Stimulated activated naive B cell treated with anti-CD40 and anti-IgM and Interleukin-4, amounts not matched to agents 10 μg/mL and 1 μg/mL and 100 μg/mL, for 72 hours (primary cell): ENCODE measurements at regions not wholly inside any gene's neighbourhood (a gene's known extent, or its start where the extent isn't known, plus 50 kb on each side); places are given as distances from the start of the nearest gene placed in this dataset.
A peak's percentile ranks its signal among the peaks of the same experiment; 100 is the strongest.

Experiments used
- ATAC-seq, 2 donors: fragments of 150-1000 bp; cut with Tn5 transposase; replicated peaks; 2 replicates each; pipeline ENCODE4 v1.10.0; 2021; ENCODE audit warnings: moderate library complexity in 1 of 2
- DNase-seq: peaks from one replicate; pipeline ENCODE4 v3.0.0; 2021
- H3K27ac Mint-ChIP-seq: one replicate; pipeline ENCODE4 v1.8.0; 2022; ENCODE audit warnings: mild to moderate bottlenecking, mixed read lengths
- H3K27me3 Mint-ChIP-seq, 2 donors: one replicate each; pipeline ENCODE4 v1.8.0; 2022; ENCODE audit warnings: mixed read lengths in 2 of 2
- H3K36me3 Mint-ChIP-seq, 2 donors: one replicate each; pipeline ENCODE4 v1.8.0; 2022; ENCODE audit warnings: mixed read lengths in 2 of 2, mild to moderate bottlenecking in 1 of 2
- H3K4me1 Mint-ChIP-seq, 2 donors: one replicate each; pipeline ENCODE4 v1.8.0; 2022; ENCODE audit warnings: mixed read lengths in 2 of 2, mild to moderate bottlenecking in 1 of 2
- H3K4me3 Mint-ChIP-seq, 2 donors: one replicate each; pipeline ENCODE4 v1.8.0; 2022; ENCODE audit warnings: mild to moderate bottlenecking in 2 of 2, mixed read lengths in 2 of 2, moderate library complexity in 1 of 2
- H3K9me3 Mint-ChIP-seq, 2 donors: one replicate each; pipeline ENCODE4 v1.8.0; 2022; ENCODE audit warnings: mixed read lengths in 2 of 2, mild to moderate bottlenecking in 1 of 2

DNA sequence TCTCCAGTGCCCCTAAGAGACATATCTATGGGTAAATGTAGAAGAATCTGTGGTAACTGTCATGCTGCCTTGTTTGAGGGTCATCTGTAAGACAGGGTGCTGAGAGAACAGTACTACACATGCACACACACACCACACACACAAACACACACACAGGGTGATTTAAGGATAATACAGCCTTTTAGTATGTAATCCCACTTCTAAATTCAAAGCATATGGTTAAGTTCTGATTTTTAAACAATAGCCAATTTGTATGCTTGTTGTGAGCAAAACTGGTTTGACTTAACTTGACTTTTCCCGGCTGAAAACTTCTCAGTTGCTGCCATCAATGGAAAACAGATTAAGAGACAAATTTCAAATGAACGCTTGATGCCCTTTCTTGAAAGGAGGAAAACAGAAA is 241.8 kb downstream of the ADGRG6 start:
- DNase-seq: no peak
- Mint-ChIP-seq H3K9me3 (no peaks in the 10 kb centered on the region), H3K27me3 (peaks cover 8 to 11% of the 10 kb centered on the region in 2 donors), H3K27ac (no peak overlapping the region), H3K36me3 (no peaks in the 10 kb centered on the region), H3K4me3 (no peak overlapping the region), H3K4me1 (no peaks in the 10 kb centered on the region)
- no peak for ATAC-seq

DNA sequence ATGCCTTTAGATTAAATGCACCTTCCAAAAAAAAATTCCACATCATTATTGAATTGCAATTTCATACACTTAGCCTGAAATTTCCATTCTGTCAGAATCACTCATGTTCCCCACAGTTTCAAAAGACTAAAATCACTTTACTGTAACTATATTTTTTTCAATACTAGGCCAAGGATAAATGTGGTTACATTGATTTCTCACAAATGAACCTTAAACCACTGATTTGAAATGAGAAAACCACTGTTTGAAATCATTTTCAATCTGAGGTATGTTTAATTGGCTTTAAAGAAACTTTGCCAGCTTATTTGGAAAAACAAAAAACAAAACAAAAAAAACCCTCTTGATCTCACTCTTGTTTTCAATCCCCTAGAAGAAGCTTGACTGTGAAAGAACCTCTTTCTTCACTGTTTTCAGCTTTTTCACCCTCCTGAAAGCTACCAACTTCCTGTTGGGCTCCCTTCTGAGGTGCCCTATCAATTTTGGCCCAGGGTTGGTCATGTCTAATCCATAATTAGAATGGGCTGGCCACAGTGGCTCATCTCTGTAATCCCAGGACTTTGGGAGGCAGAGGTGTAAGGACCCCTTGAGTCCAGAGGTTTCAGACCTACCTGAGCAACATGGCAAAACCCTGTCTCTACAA is 242.5 kb downstream of the ADGRG6 start:
- H3K9me3 Mint-ChIP-seq: no peaks in the 10 kb centered on the region
- H3K27ac Mint-ChIP-seq: no peak overlapping the region
- H3K4me1 Mint-ChIP-seq: no peaks in the 10 kb centered on the region
- H3K27me3 Mint-ChIP-seq: peaks cover 10 to 11% of the 10 kb centered on the region in 2 donors
- no peaks in the 10 kb centered on the region for H3K36me3 Mint-ChIP-seq
- H3K4me3 Mint-ChIP-seq: no peak overlapping the region
- DNase-seq (no peak), ATAC-seq (no peak)

DNA sequence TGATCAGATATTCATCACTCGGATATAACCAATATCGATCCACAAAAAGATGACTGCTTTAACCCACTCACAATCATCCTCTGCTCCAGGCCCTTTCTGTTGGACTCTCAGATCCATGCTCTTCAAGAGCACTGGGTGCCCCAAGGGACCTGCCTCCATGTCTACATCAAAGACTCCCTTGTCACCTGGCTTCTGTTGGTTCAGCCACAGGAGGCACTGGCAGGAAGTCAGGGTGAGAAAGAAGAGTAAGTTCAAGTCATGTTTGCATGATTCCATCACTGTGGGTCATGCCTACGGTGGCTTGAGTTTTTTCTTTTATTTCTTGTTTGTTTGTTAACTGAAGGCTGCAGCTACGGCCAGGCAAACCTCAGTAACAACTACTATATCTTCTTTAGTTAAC is 243.3 kb downstream of the ADGRG6 start:
- Mint-ChIP-seq H3K27me3 (peaks cover 11 to 13% of the 10 kb centered on the region in 2 donors), H3K4me1 (no peaks in the 10 kb centered on the region), H3K36me3 (no peaks in the 10 kb centered on the region), H3K27ac (no peak overlapping the region), H3K9me3 (no peaks in the 10 kb centered on the region), H3K4me3 (no peak overlapping the region)
- ATAC-seq: no peak
- DNase-seq: no peak

DNA sequence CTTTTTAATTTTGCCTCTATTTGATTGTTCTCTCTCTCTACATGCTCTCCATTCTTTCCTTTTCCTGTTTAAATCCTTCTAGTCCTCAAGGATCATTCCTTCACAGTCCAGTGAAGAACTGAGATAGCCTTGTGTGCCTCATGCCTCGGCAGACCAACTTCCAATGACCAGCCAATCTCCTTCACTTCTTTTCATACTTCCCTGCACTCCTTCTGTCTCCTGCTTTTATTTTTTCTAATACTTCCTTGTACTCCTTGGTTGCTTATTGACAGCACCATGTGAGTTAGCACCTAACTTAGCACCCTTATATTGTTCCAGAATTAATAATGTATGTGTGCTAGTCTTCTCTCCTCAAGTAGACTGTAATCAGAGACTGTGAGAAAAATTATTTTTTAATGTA is 246.8 kb downstream of the ADGRG6 start:
- H3K9me3 Mint-ChIP-seq: no peaks in the 10 kb centered on the region
- no peak for DNase-seq
- no peaks in the 10 kb centered on the region for H3K36me3 Mint-ChIP-seq
- H3K27ac Mint-ChIP-seq: no peak overlapping the region
- H3K4me3 Mint-ChIP-seq: no peak overlapping the region
- no peak for ATAC-seq
- peaks cover 11 to 13% of the 10 kb centered on the region in 2 donors for H3K27me3 Mint-ChIP-seq
- no peaks in the 10 kb centered on the region for H3K4me1 Mint-ChIP-seq

GRCh38 chr6:142550310-142551063 is 248.7 kb downstream of the ADGRG6 start:
- no peak for DNase-seq
- Mint-ChIP-seq H3K4me3 (no peak overlapping the region), H3K9me3 (no peaks in the 10 kb centered on the region), H3K27ac (no peak overlapping the region), H3K27me3 (peaks cover 11 to 15% of the 10 kb centered on the region in 2 donors), H3K4me1 (no peaks in the 10 kb centered on the region), H3K36me3 (no peaks in the 10 kb centered on the region)
- no peak for ATAC-seq

DNA sequence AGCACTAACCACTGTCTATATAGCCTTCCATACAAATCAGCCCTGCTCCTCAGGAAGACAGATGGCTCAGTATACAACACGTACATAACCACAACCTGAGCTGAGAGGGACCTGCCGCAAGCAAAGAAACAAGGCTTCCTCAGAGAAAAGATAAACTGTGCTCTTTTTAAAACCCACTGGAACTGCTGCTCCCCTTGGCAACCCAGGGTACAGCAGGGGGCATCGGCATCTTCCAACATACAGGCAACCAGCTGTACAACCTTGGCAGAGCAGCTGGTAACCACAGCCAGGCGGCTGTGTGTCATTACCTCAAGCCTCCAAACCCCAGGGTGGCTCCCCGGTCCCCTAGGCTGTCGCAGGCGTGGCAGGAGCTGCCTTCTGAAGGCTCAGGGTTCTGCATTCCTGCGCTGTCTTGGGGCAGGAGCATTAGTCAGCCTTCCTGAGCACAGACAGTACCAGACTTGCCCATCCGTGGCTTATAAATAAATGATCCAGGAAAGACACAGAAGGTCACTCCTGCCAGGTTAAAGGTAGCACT is 249.5 kb downstream of the ADGRG6 start:
- Mint-ChIP-seq H3K4me1 (no peaks in the 10 kb centered on the region), H3K9me3 (no peaks in the 10 kb centered on the region), H3K27ac (no peak overlapping the region), H3K4me3 (no peak overlapping the region), H3K27me3 (peaks cover 11 to 17% of the 10 kb centered on the region in 2 donors), H3K36me3 (no peaks in the 10 kb centered on the region)
- DNase-seq (no peak), ATAC-seq (peak in 1 of 2 donors; percentile 21)

- H3K36me3 Mint-ChIP-seq: no peaks in the 10 kb centered on the region
- H3K9me3 Mint-ChIP-seq: no peaks in the 10 kb centered on the region
- H3K27me3 Mint-ChIP-seq: peaks cover 4 to 5% of the 10 kb centered on the region in 2 donors
- H3K4me3 Mint-ChIP-seq: no peak overlapping the region
- no peak overlapping the region for H3K27ac Mint-ChIP-seq
- DNase-seq (no peak), ATAC-seq (no peak)
- no peaks in the 10 kb centered on the region for H3K4me1 Mint-ChIP-seq
Observed at GRCh38 chr6:142558786-142559185, 257.0 kb downstream of the ADGRG6 start.

DNA sequence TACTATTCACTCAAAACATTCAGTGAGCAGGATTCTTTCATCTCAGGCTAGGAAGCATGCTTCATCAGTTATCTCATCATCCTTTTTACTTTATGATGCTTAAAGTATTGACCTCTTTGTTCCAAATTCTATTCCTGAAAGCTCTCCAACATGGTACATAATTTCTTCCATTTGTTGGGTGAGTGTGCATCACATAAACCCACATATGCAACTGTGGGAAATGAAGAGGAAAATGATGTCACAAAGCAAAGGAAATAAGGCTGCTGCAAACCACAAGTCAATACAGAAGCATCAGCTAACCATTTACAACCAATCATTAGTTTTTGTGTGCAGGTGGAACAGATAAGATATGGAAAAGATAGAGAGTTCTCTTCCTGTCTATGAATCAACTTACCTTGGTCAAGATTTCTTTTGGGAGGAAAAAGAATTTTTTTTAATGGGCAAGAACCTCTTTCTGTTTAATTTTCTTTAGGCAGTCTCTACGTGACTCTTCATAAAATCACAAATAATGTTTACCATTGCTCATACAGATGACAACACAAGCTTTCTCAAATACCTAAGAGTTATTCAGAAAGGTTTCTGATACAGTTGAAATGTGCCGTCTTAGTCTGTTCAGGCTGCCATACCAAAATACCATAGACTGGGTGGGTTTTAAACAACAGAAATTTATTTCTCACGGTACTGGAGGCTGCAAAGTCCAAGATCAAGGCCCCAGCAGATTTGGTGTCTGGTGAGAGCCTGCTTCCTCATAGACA is 259.9 kb downstream of the ADGRG6 start:
- Mint-ChIP-seq H3K36me3 (no peaks in the 10 kb centered on the region), H3K4me3 (no peak overlapping the region), H3K9me3 (no peaks in the 10 kb centered on the region), H3K27ac (no peak overlapping the region), H3K27me3 (peaks cover 0 to 5% of the 10 kb centered on the region in 2 donors), H3K4me1 (no peaks in the 10 kb centered on the region)
- ATAC-seq: no peak
- DNase-seq: no peak

- no peaks in the 10 kb centered on the region for H3K4me1 Mint-ChIP-seq
- no peaks in the 10 kb centered on the region for H3K36me3 Mint-ChIP-seq
- peaks cover 0 to 5% of the 10 kb centered on the region in 2 donors for H3K27me3 Mint-ChIP-seq
- ATAC-seq (no peak), DNase-seq (no peak)
- H3K4me3 Mint-ChIP-seq: no peak overlapping the region
- H3K9me3 Mint-ChIP-seq: no peaks in the 10 kb centered on the region
- H3K27ac Mint-ChIP-seq: no peak overlapping the region
Observed at GRCh38 chr6:142562865-142563264, 261.1 kb downstream of the ADGRG6 start.

GRCh38 chr6:142566628-142567396 is 265.0 kb downstream of the ADGRG6 start:
- Mint-ChIP-seq H3K4me3 (no peak overlapping the region), H3K4me1 (no peaks in the 10 kb centered on the region), H3K27ac (no peak overlapping the region), H3K9me3 (no peaks in the 10 kb centered on the region), H3K27me3 (peaks cover 0 to 5% of the 10 kb centered on the region in 2 donors), H3K36me3 (no peaks in the 10 kb centered on the region)
- DNase-seq (peak; percentile 29), ATAC-seq (peak; percentile 59 to 63)

DNA sequence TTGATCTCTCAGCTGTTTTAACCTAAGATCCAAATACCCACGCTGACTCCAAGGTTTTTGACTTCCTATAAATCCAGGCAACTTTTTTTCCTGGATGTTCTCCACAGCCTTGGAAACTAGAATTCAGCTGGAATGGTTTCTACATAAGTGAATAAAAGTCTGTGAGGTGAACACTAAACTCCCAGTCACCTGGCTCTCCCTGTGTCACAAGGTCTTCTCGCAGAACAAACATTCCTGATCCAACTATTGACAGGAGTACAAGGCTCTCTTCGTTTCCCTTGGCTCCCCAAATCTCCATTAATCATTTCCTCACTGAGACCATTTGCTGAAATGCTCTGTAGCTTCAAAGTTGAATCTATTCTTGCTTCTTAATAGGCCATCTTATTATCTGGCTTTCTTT is 265.7 kb downstream of the ADGRG6 start:
- Mint-ChIP-seq H3K27ac (no peak overlapping the region), H3K4me1 (no peaks in the 10 kb centered on the region), H3K27me3 (peaks cover 0 to 4% of the 10 kb centered on the region in 2 donors), H3K36me3 (no peaks in the 10 kb centered on the region), H3K4me3 (no peak overlapping the region), H3K9me3 (no peaks in the 10 kb centered on the region)
- no peak for DNase-seq
- no peak for ATAC-seq

- no peak for DNase-seq
- no peak overlapping the region for H3K4me3 Mint-ChIP-seq
- peak; percentile 41 to 51 for ATAC-seq
- peaks cover 8 to 9% of the 10 kb centered on the region in 2 donors for H3K9me3 Mint-ChIP-seq
- no peaks in the 10 kb centered on the region for H3K36me3 Mint-ChIP-seq
- no peak overlapping the region for H3K27ac Mint-ChIP-seq
- H3K4me1 Mint-ChIP-seq: no peaks in the 10 kb centered on the region
- no peaks in the 10 kb centered on the region for H3K27me3 Mint-ChIP-seq
Observed at GRCh38 chr6:142568857-142569597, 267.2 kb downstream of the ADGRG6 start.

GRCh38 chr6:142569676-142570075 is 267.9 kb downstream of the ADGRG6 start:
- no peak for ATAC-seq
- H3K4me3 Mint-ChIP-seq: no peak overlapping the region
- H3K27ac Mint-ChIP-seq: no peak overlapping the region
- no peak for DNase-seq
- peaks cover 13 to 14% of the 10 kb centered on the region in 2 donors for H3K9me3 Mint-ChIP-seq
- no peaks in the 10 kb centered on the region for H3K27me3 Mint-ChIP-seq
- H3K36me3 Mint-ChIP-seq: no peaks in the 10 kb centered on the region
- H3K4me1 Mint-ChIP-seq: no peaks in the 10 kb centered on the region
